Astrocyte of the hippocampus (primary cell): ENCODE measurements at regions not wholly inside any gene's neighbourhood (a gene's known extent, or its start where the extent isn't known, plus 50 kb on each side); places are given as distances from the start of the nearest gene placed in this dataset.

Experiments
- DNase-seq: peaks from one replicate; pipeline ENCODE4 v3.0.0; 2011; ENCODE audit warnings: low read depth, low spot score

DNA sequence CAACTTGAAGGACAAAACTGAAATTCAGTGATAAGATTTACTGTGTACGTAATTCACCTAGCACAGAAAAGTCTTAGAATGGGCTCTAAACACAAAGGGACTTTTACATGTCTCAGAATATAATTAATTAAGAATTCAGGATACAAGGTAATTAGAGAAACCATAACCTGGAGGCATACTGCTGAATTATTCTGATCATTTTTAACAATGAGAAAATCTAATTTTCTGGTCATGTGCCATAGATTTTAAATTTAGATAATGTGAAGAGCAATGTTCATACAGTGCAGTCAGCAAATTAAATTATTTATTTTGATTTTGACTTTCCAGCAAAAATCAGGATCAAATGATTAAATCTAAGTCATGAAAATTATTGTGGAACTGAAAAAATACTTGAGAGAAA is 67.0 kb upstream of the MTNR1B start:
- DNase-seq: no peak

DNA sequence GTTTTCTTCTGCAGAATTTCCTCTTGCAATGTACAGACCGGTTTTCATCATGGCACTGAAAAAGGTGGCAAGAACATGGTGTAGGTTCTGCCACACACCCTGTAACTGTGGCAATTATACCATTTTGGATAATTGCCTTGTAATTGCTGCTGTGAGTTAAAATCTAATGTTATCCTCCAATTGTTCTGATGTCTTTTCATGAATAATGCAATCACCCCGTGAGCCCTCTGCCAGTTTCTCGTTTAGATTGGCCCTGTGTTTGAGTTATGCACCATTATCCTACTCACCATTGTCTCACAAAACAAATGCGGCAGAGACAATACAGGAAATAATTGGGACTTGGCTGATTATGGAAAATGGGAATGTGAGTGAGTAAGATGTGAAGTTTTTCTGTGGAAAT is 61.8 kb upstream of the MTNR1B start:
- DNase-seq: no peak

DNA sequence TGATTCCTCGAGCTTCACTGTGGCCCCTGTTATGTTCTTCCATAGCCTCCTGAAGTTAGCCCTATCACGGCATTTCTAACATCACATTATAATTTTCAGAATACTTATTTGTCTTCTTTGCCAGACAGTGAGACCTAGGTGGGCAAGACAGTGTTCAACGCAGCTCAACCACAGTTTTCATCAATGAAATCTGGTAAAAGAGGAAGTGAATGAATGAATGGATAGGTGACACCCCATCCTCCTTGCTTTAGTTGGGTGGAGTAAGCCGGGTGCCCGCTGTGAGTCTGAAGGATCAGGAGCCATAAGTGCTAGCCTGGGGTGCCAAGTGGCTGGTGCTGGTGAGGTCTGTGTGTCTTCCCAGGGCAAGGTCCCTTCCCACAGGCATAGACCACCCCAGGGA is 60.2 kb upstream of the MTNR1B start:
- DNase-seq: no peak

DNA sequence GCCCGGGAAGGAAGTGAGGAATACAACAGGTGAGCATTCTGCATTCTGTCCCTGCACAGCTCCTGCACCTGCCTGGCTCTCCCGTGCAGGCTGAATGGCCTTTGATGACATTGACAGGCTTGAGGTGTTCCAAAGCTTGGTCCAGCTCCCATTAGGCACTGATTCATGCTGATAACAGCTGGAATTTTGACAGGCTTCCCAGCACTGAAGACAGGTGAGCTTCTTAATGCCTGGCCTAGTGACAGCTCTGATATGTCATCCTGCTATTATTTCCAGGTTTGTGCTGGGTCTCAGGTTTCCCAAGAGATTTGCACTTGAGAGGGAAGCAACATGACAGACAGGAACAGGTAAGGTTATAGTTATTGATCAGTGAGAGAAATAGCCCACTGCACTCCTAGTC is 58.0 kb upstream of the MTNR1B start:
- DNase-seq: no peak

DNA sequence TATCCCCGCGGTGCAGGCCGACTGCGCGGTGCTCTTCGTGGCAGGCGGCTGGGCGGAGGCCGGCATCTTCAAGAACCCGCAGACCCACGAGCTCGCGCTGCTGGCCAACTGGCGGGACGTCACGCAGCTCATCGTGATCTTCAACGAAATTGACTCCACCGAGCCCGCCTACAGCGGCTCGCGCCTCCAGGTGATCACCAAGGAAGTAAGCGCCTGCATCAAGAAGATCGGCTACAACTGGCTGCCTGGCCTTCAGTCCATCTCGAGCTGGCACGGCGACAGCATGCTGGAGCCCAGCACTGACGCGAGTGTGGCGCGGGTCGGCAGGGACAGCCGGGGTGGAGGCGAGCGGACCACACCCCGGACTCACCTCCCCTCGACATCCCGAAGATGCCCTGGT is 53.9 kb upstream of the MTNR1B start:
- DNase-seq: no peak

DNA sequence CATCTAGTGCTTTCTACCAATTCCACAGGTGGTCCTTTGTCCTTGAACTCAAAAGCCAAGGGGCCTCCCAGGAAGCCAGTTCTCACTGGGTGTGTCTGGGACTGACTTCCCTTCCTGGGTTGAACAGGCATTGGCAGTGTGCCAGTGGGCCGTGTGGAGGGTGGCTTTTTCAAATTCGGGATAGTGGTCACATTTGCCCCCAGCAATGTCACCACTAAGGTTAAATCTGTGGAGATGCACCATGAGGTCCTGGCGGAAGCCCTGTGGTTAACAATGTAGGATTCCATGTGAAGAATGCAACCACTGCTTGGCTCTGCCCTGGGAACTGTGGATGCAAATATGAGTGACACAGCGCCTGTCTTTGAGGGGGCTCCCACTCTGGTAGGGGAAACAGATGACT is 53.2 kb upstream of the MTNR1B start:
- no peak for DNase-seq

DNA sequence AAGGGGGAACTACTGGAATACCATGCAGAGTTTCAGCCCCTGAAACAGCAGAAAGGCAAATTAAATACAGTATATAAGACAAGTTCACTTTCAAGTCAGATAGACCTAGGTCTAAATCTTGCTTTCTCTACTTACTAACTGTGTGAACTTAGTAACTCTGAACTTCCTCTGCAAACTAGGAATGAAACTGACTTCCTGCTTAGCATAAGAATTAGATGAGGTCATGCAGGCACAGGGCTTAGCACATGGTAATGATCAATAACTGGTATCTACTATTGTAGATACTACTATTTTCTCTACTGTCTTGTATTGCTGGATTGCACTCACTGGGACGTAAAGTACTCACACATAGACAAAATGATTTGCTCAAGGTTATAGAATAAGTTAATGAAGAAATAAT is 51.5 kb upstream of the MTNR1B start:
- DNase-seq: no peak

DNA sequence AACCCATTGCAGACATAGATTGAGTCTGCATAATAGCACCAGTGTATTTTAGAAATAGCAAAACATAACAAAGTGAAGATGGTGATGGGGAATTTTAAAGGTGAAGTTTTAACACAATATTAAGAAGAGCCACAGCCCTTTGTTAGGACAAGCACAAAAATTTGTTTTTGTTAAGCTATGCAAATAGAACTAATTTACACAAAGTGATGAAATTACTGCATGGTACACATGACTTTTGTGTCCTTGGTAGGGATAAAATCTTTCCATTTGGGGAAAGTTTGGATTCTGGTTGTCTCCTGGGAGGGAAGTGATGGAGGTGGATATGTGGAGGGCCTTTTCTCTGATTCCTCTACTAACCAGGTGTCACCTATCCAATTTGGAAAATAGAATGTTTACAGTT is 50.4 kb upstream of the MTNR1B start:
- no peak for DNase-seq
